H1 (cell line): ENCODE measurements at regions not wholly inside any gene's neighbourhood (a gene's known extent, or its start where the extent isn't known, plus 50 kb on each side); places are given as distances from the start of the nearest gene placed in this dataset.

Experiments used
- CTCF ChIA-PET: fragments of 300-600 bp; sonication (Branson Sonifier 250); formaldehyde crosslinking; loops from one replicate; lab custom pipeline; 2021; ENCODE audit not compliant: partially characterized antibody; lab: Charles Lee
- POLR2A ChIA-PET: fragments of 300-600 bp; sonication (Branson Sonifier 250); formaldehyde crosslinking; loops from one replicate; lab custom pipeline; 2021; ENCODE audit warnings: inconsistent platforms; ENCODE audit not compliant: partially characterized antibody; lab: Charles Lee
- DNase-seq, 2 experiments: peaks; one replicate each; pipeline versions ENCODE4 v3.0.0 to v3.0.0-alpha.2; 2010 to 2022; ENCODE audit warnings: low spot score in 2 of 2, low read depth in 1 of 2, mixed read lengths in 1 of 2
- FAIRE-seq: peaks from 2 replicates; lab custom pipeline; 2011; peaks lifted over from hg19 to GRCh38; lab: Jason Lieb, UNC
- H2AFZ ChIP-seq: 2 replicates; pipeline ENCODE4 v1.8.1; 2012; ENCODE audit warnings: low read length, inconsistent platforms
- H2AK5ac ChIP-seq: 2 replicates; pipeline ENCODE4 v1.6.1; 2013; ENCODE audit warnings: low read depth, low read length
- H2BK120ac ChIP-seq: replicated peaks from 2 replicates; pipeline ENCODE3; 2013; ENCODE audit warnings: low read depth, low read length, inconsistent platforms
- H2BK12ac ChIP-seq: 2 replicates; pipeline ENCODE4 v1.6.1; 2013; ENCODE audit warnings: low read depth, low read length
- H2BK15ac ChIP-seq: 2 replicates; pipeline ENCODE4 v1.6.1; 2013; ENCODE audit warnings: low read length
- H2BK20ac ChIP-seq: 2 replicates; pipeline ENCODE4 v1.6.1; 2013; ENCODE audit warnings: low read length
- H2BK5ac ChIP-seq: 2 replicates; pipeline ENCODE4 v1.6.1; 2013; ENCODE audit warnings: low read depth, low read length
- H3K14ac ChIP-seq: 2 replicates; pipeline ENCODE4 v1.6.1; 2013; ENCODE audit warnings: inconsistent platforms; ENCODE audit not compliant: insufficient read length
- H3K18ac ChIP-seq: 2 replicates; pipeline ENCODE4 v1.6.1; 2013; ENCODE audit warnings: low read length; ENCODE audit errors: extremely low read depth
- H3K23ac ChIP-seq: 2 replicates; pipeline ENCODE4 v1.6.1; 2013; ENCODE audit warnings: inconsistent platforms; ENCODE audit not compliant: insufficient read length
- H3K23me2 ChIP-seq: 2 replicates; pipeline ENCODE4 v1.6.1; 2013; ENCODE audit warnings: low read depth, low read length
- H3K27ac ChIP-seq: 2 replicates; pipeline ENCODE4 v1.6.1; 2011; ENCODE audit warnings: low read depth, low read length, inconsistent platforms
- H3K27me3 ChIP-seq, 4 experiments: replicated peaks in 1 of 4; 1 replicate in 1 of 4; 2 replicates in 3 of 4; pipeline versions ENCODE4 v1.6.1 to v1.8.1; 2011 to 2013; ENCODE audit warnings: low read length in 3 of 4, mild to moderate bottlenecking in 3 of 4, inconsistent platforms in 2 of 4, mixed read lengths in 2 of 4, moderate library complexity in 1 of 4; ENCODE audit not compliant: control insufficient read depth in 3 of 4, insufficient read depth in 3 of 4; ENCODE audit errors: extremely low read depth in 1 of 4
- H3K36me3 ChIP-seq, 4 experiments: 2 replicates each; pipeline versions ENCODE4 v1.6.1 to v1.8.1; 2011 to 2013; ENCODE audit warnings: mild to moderate bottlenecking in 4 of 4, low read length in 3 of 4, moderate library complexity in 2 of 4, control low read depth in 1 of 4, inconsistent platforms in 1 of 4; ENCODE audit not compliant: insufficient read depth in 4 of 4, control insufficient read depth in 2 of 4
- H3K4ac ChIP-seq: replicated peaks from 2 replicates; pipeline ENCODE3; 2013; ENCODE audit warnings: low read length, low read depth, mixed read lengths, inconsistent platforms; ENCODE audit not compliant: insufficient read length
- H3K4me1 ChIP-seq, 4 experiments: replicated peaks in 1 of 4; 1 replicate in 1 of 4; 2 replicates in 3 of 4; pipeline versions ENCODE4 v1.6.1 to v1.8.1; 2011 to 2013; ENCODE audit warnings: low read length in 3 of 4, inconsistent platforms in 2 of 4, mixed read lengths in 1 of 4; ENCODE audit not compliant: insufficient read depth in 4 of 4, control insufficient read depth in 3 of 4
- H3K4me2 ChIP-seq, 2 experiments: 2 replicates each; pipeline versions ENCODE4 v1.6.1 to v1.8.1; 2011 to 2013; ENCODE audit warnings: low read depth in 2 of 2, low read length in 2 of 2, control low read depth in 1 of 2, inconsistent platforms in 1 of 2, mild to moderate bottlenecking in 1 of 2; ENCODE audit not compliant: insufficient read depth in 1 of 2
- H3K4me3 ChIP-seq, 4 experiments: fragments of 200-600, 300-600 bp in 1 of 4; sonication (generic), shearing (Covaris generic), sonication (Bioruptor Twin) in 1 of 4; 2 replicates each; pipeline versions ENCODE4 v1.5.1 to v1.8.1; 2011 to 2016; ENCODE audit warnings: low read length in 4 of 4, low read depth in 3 of 4, control low read depth in 2 of 4, inconsistent platforms in 2 of 4, mild to moderate bottlenecking in 2 of 4, mixed read lengths in 1 of 4, moderate library complexity in 1 of 4; ENCODE audit not compliant: insufficient read depth in 2 of 4; ENCODE audit errors: extremely low read depth in 1 of 4
- H3K56ac ChIP-seq: replicated peaks from 2 replicates; pipeline ENCODE3; 2013; ENCODE audit warnings: low read depth, mild to moderate bottlenecking, mixed read lengths, low read length, inconsistent platforms; ENCODE audit not compliant: insufficient read length
- H3K79me1 ChIP-seq: 2 replicates; pipeline ENCODE4 v1.6.1; 2013; ENCODE audit warnings: low read depth, low read length, control low read depth
- H3K79me2 ChIP-seq, 2 experiments: 2 replicates each; pipeline versions ENCODE4 v1.6.1 to v1.8.1; 2012 to 2013; ENCODE audit warnings: low read length in 2 of 2, mild to moderate bottlenecking in 2 of 2, inconsistent platforms in 1 of 2; ENCODE audit not compliant: insufficient read depth in 2 of 2, control insufficient read depth in 1 of 2
- H3K9ac ChIP-seq, 4 experiments: replicated peaks in 1 of 4; 1 replicate in 1 of 4; 2 replicates in 3 of 4; pipeline versions ENCODE4 v1.6.1 to v1.8.1; 2011 to 2013; ENCODE audit warnings: low read depth in 3 of 4, low read length in 3 of 4, control low read depth in 2 of 4, mild to moderate bottlenecking in 2 of 4, moderate library complexity in 2 of 4, inconsistent platforms in 1 of 4; ENCODE audit errors: extremely low read depth in 1 of 4
- H3K9me3 ChIP-seq, 2 experiments: 2 replicates each; pipeline versions ENCODE4 v1.6.1 to v1.8.1; 2012 to 2013; ENCODE audit warnings: mild to moderate bottlenecking in 2 of 2, moderate library complexity in 2 of 2, control low read depth in 1 of 2, inconsistent platforms in 1 of 2, low read depth in 1 of 2, low read length in 1 of 2, mixed read lengths in 1 of 2; ENCODE audit not compliant: insufficient read depth in 2 of 2
- H4K20me1 ChIP-seq, 2 experiments: replicated peaks in 1 of 2; 2 replicates each; pipeline versions ENCODE3 to v1.8.1; 2011 to 2013; ENCODE audit warnings: inconsistent platforms in 2 of 2, low read length in 2 of 2, mild to moderate bottlenecking in 1 of 2; ENCODE audit not compliant: insufficient read depth in 2 of 2, control insufficient read depth in 1 of 2
- H4K5ac ChIP-seq: 2 replicates; pipeline ENCODE4 v1.6.1; 2013; ENCODE audit warnings: low read length, low read depth, mixed read lengths, inconsistent platforms; ENCODE audit not compliant: insufficient read length
- H4K8ac ChIP-seq: 2 replicates; pipeline ENCODE4 v1.8.0; 2013; ENCODE audit warnings: mild to moderate bottlenecking, moderate library complexity, low read length, inconsistent platforms; ENCODE audit not compliant: insufficient read depth; ENCODE audit errors: extremely low read depth
- H4K91ac ChIP-seq: replicated peaks from 2 replicates; pipeline ENCODE3; 2013; ENCODE audit warnings: low read length, mixed read lengths, inconsistent platforms; ENCODE audit not compliant: insufficient read length
- CBX5 ChIP-seq: fragments of 300-800, 300-1000 bp; sonication (generic); IDR thresholded peaks from 2 replicates; pipeline ENCODE4 v1.7.1; 2016; ENCODE audit warnings: antibody characterized with exemption, low read length, low read depth
- EZH2 ChIP-seq: fragments of 200-600 bp; sonication (generic); IDR thresholded peaks from 2 replicates; pipeline ENCODE4 v1.7.1; 2012; ENCODE audit warnings: low read depth, mild to moderate bottlenecking, moderate library complexity, low read length, inconsistent platforms; ENCODE audit not compliant: severe bottlenecking
- GABPA ChIP-seq: IDR thresholded peaks from 2 replicates; pipeline ENCODE4 v1.6.1; 2011; ENCODE audit warnings: mild to moderate bottlenecking, low read length, moderate library complexity, borderline replicate concordance; ENCODE audit not compliant: insufficient read depth
- GTF2F1 ChIP-seq: IDR thresholded peaks from 2 replicates; pipeline ENCODE4 v1.6.1; 2012; ENCODE audit warnings: low read depth, low read length, improper control_type of control experiment, borderline replicate concordance
- KDM1A ChIP-seq: fragments of 200-600, 300-600 bp; sonication (generic); IDR thresholded peaks from 2 replicates; pipeline ENCODE4 v1.7.1; 2016; ENCODE audit warnings: mild to moderate bottlenecking, low read length, borderline replicate concordance
- KDM5A ChIP-seq: fragments of 200-600 bp; IDR thresholded peaks from 2 replicates; pipeline ENCODE4 v1.7.1; 2012; ENCODE audit warnings: mild to moderate bottlenecking, low read length, inconsistent platforms, mixed read lengths
- MAFK ChIP-seq: IDR thresholded peaks from 2 replicates; pipeline ENCODE4 v1.6.1; 2012; ENCODE audit warnings: low read depth, mild to moderate bottlenecking, improper control_type of control experiment, low read length
- NANOG ChIP-seq: IDR thresholded peaks from 2 replicates; pipeline ENCODE4 v1.6.1; 2011; ENCODE audit warnings: low read length, low read depth, mild to moderate bottlenecking, inconsistent platforms; ENCODE audit not compliant: insufficient read depth, poor library complexity, severe bottlenecking
- SP2 ChIP-seq: IDR thresholded peaks from 2 replicates; pipeline ENCODE4 v1.6.1; 2012; ENCODE audit warnings: mild to moderate bottlenecking, low read length, inconsistent platforms
- SRF ChIP-seq: IDR thresholded peaks from 2 replicates; pipeline ENCODE4 v1.6.1; 2011; ENCODE audit warnings: mild to moderate bottlenecking, low read depth, low read length, moderate library complexity
- YY1 ChIP-seq: IDR thresholded peaks from 2 replicates; pipeline ENCODE4 v1.6.1; 2011; ENCODE audit warnings: low read depth, mild to moderate bottlenecking, low read length
- WGBS, 2 experiments: shearing (Covaris generic) in 1 of 2; methylation state at CpG; one replicate each; pipeline versions ENCODE4 v1.1.6 to v1.1.7; 2013 to 2015; ENCODE audit warnings: low lambda C conversion rate in 2 of 2, mixed read lengths in 2 of 2, inconsistent platforms in 1 of 2, low coverage in 1 of 2, missing lambda C conversion rate in 1 of 2; ENCODE audit not compliant: insufficient replicate concordance in 2 of 2, insufficient coverage in 1 of 2, insufficient read length in 1 of 2; ENCODE audit errors: extremely low coverage in 1 of 2, missing lambda C conversion rate in 1 of 2; 5-methylcytosine and 5-hydroxymethylcytosine counted together
- TF ChIP-seq, protein P1 (sequence below), 3 experiments: IDR thresholded peaks; 1 replicate in 2 of 3; 2 replicates in 1 of 3; pipeline versions ENCODE4 v1.5.1 to v1.6.1; 2011; ENCODE audit warnings: low read length in 3 of 3, mild to moderate bottlenecking in 3 of 3, inconsistent platforms in 2 of 3, low read depth in 1 of 3, moderate library complexity in 1 of 3; ENCODE audit not compliant: insufficient read depth in 1 of 3; ENCODE audit errors: control extremely low read depth in 1 of 3

- Histone ChIP-seq H3K36me3 (no peaks in the 10 kb centered on the region), H3K14ac (no peak overlapping the region), H3K79me1 (no peaks in the 10 kb centered on the region), H3K79me2 (no peaks in the 10 kb centered on the region), H3K27ac (no peak overlapping the region), H4K8ac (no peak overlapping the region), H3K4me2 (no peak overlapping the region), H2BK12ac (peak overlapping the region; percentile 40; the same call in 1 of the 2 replicates), H3K23me2 (no peaks in the 10 kb centered on the region), H3K23ac (no peak overlapping the region), H3K56ac (peak overlapping the region; percentile 10), H3K9me3 (no peaks in the 10 kb centered on the region; a peak in 1 of 4 replicates), H2BK15ac (no peak overlapping the region), H3K18ac (no peak overlapping the region), H2AK5ac (no peak overlapping the region), H3K9ac (no peak overlapping the region), H4K5ac (no peak overlapping the region), H2BK5ac (no peak overlapping the region), H3K4me1 (no peaks in the 10 kb centered on the region), H3K27me3 (no peaks in the 10 kb centered on the region), H3K4me3 (no peak overlapping the region), H4K20me1 (no peaks in the 10 kb centered on the region), H2BK20ac (no peak overlapping the region), H2AFZ (peak overlapping the region; percentile 78), H4K91ac (peak overlapping the region; percentile 30), H3K4ac (no peak overlapping the region), H2BK120ac (no peak overlapping the region)
- ChIA-PET POLR2A (no interaction called here), CTCF (no interaction called here)
- 89% methylated on average over 4 of the region's 4 CpGs; no CpG with 5 or more reads in 1 of the 2 experiments for WGBS, 2 experiments
- DNase-seq (no peak), FAIRE-seq (no peak)
- TF ChIP-seq KDM5A (no peak), KDM1A (no peak), YY1 (no peak), NANOG (no peak), SP2 (no peak), SRF (no peak), GABPA (no peak), EZH2 (no peak), GTF2F1 (no peak), CBX5 (no peak), MAFK (no peak)
- TF ChIP-seq, protein P1, sequence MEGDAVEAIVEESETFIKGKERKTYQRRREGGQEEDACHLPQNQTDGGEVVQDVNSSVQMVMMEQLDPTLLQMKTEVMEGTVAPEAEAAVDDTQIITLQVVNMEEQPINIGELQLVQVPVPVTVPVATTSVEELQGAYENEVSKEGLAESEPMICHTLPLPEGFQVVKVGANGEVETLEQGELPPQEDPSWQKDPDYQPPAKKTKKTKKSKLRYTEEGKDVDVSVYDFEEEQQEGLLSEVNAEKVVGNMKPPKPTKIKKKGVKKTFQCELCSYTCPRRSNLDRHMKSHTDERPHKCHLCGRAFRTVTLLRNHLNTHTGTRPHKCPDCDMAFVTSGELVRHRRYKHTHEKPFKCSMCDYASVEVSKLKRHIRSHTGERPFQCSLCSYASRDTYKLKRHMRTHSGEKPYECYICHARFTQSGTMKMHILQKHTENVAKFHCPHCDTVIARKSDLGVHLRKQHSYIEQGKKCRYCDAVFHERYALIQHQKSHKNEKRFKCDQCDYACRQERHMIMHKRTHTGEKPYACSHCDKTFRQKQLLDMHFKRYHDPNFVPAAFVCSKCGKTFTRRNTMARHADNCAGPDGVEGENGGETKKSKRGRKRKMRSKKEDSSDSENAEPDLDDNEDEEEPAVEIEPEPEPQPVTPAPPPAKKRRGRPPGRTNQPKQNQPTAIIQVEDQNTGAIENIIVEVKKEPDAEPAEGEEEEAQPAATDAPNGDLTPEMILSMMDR (IDR thresholded peaks at IDR 0.05; ENCODE audit: control extremely low read depth in 1 of 3, insufficient read depth in 1 of 3, low read depth in 1 of 3, low read length in 3 of 3): no peak
These were observed 156.4 kb upstream of the CBLB start for GRCh38 chr3:106025151-106025722.
